ENCODE measurements at regions not wholly inside any gene's neighbourhood (a gene's known extent, or its start where the extent isn't known, plus 50 kb on each side); places are given as distances from the start of the nearest gene placed in this dataset.
"Not testable (repeated sequence)": the region's sequence is repeated elsewhere in the genome, so short reads cannot be mapped to it uniquely, and the experiment has no call there.

GRCh38 chr2:131606366-131606765 is 78.7 kb downstream of the CCDC74A start:
- H3K4me1 ChIP-seq (ENCODE audit: low read depth); ATAC-seq; H3K9me3 ChIP-seq; DNase-seq; H3K4me3 ChIP-seq; H3K36me3 ChIP-seq (ENCODE audit: low read depth); intact Hi-C loops (cut with DNase I, micrococcal nuclease): not testable (repeated sequence)

- intact Hi-C loops (cut with DNase I, micrococcal nuclease); H3K4me1 ChIP-seq (ENCODE audit: low read depth); H3K36me3 ChIP-seq (ENCODE audit: low read depth); ATAC-seq; DNase-seq; H3K4me3 ChIP-seq; H3K9me3 ChIP-seq: not testable (repeated sequence)
Measured at GRCh38 chr2:131607056-131607455, 79.4 kb downstream of the CCDC74A start.

- H3K4me3 ChIP-seq; H3K4me1 ChIP-seq (ENCODE audit: low read depth); H3K36me3 ChIP-seq (ENCODE audit: low read depth); intact Hi-C loops (cut with DNase I, micrococcal nuclease); DNase-seq; ATAC-seq; H3K9me3 ChIP-seq: not testable (repeated sequence)
Measured at GRCh38 chr2:131614539-131614938, 86.9 kb downstream of the CCDC74A start.

DNA sequence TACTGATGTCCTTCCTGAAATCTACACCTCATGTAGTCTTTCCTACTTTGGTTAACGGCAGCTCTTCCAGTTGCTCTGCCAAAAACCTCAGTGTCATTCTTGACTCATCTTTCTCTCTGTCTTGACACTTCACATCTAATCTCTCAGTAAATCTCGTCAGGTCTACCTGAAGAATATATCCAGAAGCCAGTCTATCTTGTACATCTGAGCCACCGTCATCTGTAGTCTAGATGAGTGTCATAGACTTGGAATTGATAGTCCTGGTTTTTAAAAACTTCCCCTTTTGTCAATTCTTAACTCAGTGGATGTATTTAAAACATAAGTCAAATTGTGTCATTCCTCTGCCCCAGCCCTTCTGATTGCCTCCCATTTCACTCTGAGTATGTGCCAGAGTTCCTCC is 90.6 kb downstream of the CCDC74A start:
- H3K9me3 ChIP-seq; intact Hi-C loops (cut with DNase I, micrococcal nuclease); ATAC-seq; DNase-seq; H3K4me1 ChIP-seq (ENCODE audit: low read depth); H3K4me3 ChIP-seq; H3K36me3 ChIP-seq (ENCODE audit: low read depth): not testable (repeated sequence)

DNA sequence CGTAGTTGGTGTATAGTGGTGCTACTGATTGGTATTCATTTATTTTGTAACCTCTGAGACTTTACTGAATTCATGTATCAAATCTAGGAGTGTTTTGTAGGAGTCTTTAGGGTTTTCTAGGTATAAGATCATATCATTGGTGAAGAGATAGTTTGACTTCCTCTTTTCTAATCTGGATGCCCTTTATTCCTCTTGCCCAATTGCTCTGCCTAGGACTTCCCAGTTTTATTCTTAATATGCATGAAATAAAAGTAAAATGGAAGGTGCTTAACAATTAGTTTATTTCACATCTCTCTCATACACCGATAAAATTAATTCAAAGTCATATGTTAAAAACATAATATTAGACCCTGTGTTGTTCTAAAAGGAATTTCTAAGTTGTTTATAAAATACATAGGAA is 95.2 kb downstream of the CCDC74A start:
- DNase-seq; ATAC-seq; H3K9me3 ChIP-seq; H3K36me3 ChIP-seq (ENCODE audit: low read depth); H3K4me3 ChIP-seq; H3K4me1 ChIP-seq (ENCODE audit: low read depth); intact Hi-C loops (cut with DNase I, micrococcal nuclease): not testable (repeated sequence)

- H3K9me3 ChIP-seq; H3K36me3 ChIP-seq (ENCODE audit: low read depth); H3K4me1 ChIP-seq (ENCODE audit: low read depth); DNase-seq; ATAC-seq; H3K4me3 ChIP-seq; intact Hi-C loops (cut with DNase I, micrococcal nuclease): not testable (repeated sequence)
Measured at GRCh38 chr2:131626011-131626410, 98.3 kb downstream of the CCDC74A start.

DNA sequence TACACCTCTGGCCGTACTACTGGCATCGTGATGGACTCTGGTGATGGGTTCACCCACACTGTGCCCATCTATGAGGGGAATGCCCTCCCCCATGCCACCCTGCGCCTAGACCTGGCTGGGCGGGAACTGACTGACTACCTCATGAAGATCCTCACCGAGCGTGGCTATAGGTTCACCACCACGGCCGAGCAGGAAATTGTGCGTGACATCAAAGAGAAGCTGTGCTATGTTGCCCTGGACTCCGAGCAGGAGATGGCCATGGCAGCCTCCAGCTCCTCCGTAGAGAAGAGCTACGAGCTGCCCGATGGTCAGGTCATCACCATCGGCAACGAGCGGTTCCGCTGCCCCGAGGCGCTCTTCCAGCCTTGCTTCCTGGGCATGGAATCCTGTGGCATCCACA is 98.9 kb downstream of the CCDC74A start:
- intact Hi-C loops (cut with DNase I, micrococcal nuclease); H3K9me3 ChIP-seq; H3K4me3 ChIP-seq; ATAC-seq; DNase-seq; H3K36me3 ChIP-seq (ENCODE audit: low read depth); H3K4me1 ChIP-seq (ENCODE audit: low read depth): not testable (repeated sequence)

- H3K36me3 ChIP-seq (ENCODE audit: low read depth); intact Hi-C loops (cut with DNase I, micrococcal nuclease); DNase-seq; H3K4me3 ChIP-seq; H3K4me1 ChIP-seq (ENCODE audit: low read depth); H3K9me3 ChIP-seq; ATAC-seq: not testable (repeated sequence)
Measured at GRCh38 chr2:131627777-131628176, 100.1 kb downstream of the CCDC74A start.

DNA sequence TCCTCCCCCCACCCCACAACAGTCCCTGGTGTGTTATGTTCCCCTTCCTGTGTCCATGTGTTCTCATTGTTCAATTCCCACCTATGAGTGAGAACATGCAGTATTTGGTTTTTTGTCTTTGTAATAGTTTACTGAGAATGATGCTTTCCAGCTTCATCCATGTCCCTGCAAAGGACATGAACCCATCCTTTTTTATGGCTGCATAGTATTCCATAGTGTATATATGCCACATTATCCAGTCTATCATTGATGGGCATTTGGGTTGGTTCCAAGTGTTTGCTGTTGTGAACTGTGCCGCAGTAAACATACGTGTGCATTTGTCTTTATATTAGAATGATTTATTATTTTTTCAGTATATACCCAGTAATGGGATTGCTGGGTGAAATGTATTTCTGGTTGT is 104.0 kb downstream of the CCDC74A start:
- DNase-seq; intact Hi-C loops (cut with DNase I, micrococcal nuclease); H3K36me3 ChIP-seq (ENCODE audit: low read depth); ATAC-seq; H3K9me3 ChIP-seq; H3K4me3 ChIP-seq; H3K4me1 ChIP-seq (ENCODE audit: low read depth): not testable (repeated sequence)

GRCh38 chr2:131633405-131633804 is 105.7 kb downstream of the CCDC74A start:
- intact Hi-C loops (cut with DNase I, micrococcal nuclease): not testable (repeated sequence)

DNA sequence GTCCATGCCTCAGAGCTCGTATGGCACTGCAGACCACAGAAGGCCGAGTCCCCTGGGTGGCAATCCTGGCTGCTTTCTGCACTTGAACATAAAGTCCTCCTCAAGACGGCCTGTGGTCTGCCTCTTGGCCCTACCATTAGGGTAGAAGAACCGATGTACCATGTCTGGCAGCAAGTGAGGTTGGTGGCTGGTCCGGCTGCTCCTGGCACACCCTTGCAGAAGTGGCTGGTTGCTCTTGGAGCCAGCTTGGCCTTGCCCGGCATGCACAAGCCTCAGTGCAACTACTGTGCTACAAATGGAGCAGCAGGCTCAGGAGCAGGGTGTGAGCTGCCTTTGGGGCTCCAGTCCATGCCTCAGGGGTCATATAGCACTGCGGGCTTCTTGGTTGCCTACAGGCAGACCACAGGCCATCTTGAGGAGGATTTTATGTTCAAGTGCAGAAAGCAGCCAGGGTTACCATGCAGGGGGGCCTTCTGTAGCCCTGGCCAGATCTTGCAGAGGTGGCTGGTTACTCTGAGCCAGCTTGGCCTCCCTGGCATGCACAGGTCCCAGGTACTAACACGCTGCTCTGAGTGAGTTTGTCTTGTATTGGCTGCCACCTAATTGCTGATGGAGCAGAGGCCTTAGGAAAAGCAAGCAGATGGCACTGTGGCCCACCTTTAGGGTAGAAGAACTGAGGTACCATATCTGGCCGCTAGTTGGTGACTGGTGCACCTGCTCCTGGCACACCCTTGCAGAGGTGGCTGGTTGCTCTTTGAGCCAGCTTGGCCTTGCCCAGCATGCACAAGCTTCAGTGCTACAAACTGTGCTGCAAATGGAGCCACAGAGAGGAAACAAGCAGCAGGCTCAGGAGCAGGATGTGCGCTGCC is 106.4 kb downstream of the CCDC74A start:
- H3K9me3 ChIP-seq; H3K4me1 ChIP-seq (ENCODE audit: low read depth); H3K36me3 ChIP-seq (ENCODE audit: low read depth); ATAC-seq; H3K4me3 ChIP-seq; DNase-seq; intact Hi-C loops (cut with DNase I, micrococcal nuclease): not testable (repeated sequence)

More at GRCh38 chr2:131633405-131633804, 105.7 kb downstream of the CCDC74A start:
- H3K4me3 ChIP-seq; ATAC-seq; H3K4me1 ChIP-seq (ENCODE audit: low read depth); DNase-seq; H3K9me3 ChIP-seq; H3K36me3 ChIP-seq (ENCODE audit: low read depth): not testable (repeated sequence)
